Uterus (tissue), 3 donors: ENCODE measurements at regions not wholly inside any gene's neighbourhood (a gene's known extent, or its start where the extent isn't known, plus 50 kb on each side); places are given as distances from the start of the nearest gene placed in this dataset.

Experiments
- DNase-seq, 2 donors: peaks; one replicate each; pipeline ENCODE4 v3.0.0-alpha.2; 2019 to 2020
- H3K27ac ChIP-seq, 2 donors: fragments of 200-600 bp; sonication (generic); 1 replicate in 1 of 2; 2 replicates in 1 of 2; pipeline ENCODE4 v1.5.1; 2016 to 2018
- H3K27me3 ChIP-seq, 2 donors: fragments of 200-600 bp; sonication (generic); one replicate each; pipeline ENCODE4 v1.5.1; 2018 to 2019; ENCODE audit warnings: control low read depth in 1 of 2
- H3K36me3 ChIP-seq, 2 donors: fragments of 200-600 bp; sonication (generic); one replicate each; pipeline ENCODE4 v1.5.1; 2019; ENCODE audit warnings: control low read depth in 1 of 2
- H3K4me1 ChIP-seq, 2 donors: fragments of 200-600 bp; sonication (generic); one replicate each; pipeline ENCODE4 v1.5.1; 2018 to 2019; ENCODE audit warnings: control low read depth in 1 of 2
- H3K4me3 ChIP-seq, 2 donors: fragments of 200-600 bp; sonication (generic); 1 replicate in 1 of 2; 2 replicates in 1 of 2; pipeline ENCODE4 v1.5.1; 2018 to 2019; ENCODE audit warnings: mild to moderate bottlenecking in 1 of 2
- H3K9me3 ChIP-seq, 2 donors: fragments of 200-600 bp; sonication (generic); one replicate each; pipeline ENCODE4 v1.5.1; 2019; ENCODE audit warnings: control low read depth in 1 of 2
- CTCF ChIP-seq, 4 experiments: fragments of 200-600 bp in 2 of 4; fragments of 450-650 bp in 2 of 4; sonication (generic) in 2 of 4; IDR thresholded peaks; one replicate each; pipeline ENCODE4 v1.5.1; 2016 to 2019; ENCODE audit warnings: antibody characterized with exemption in 4 of 4, mild to moderate bottlenecking in 2 of 4, moderate library complexity in 1 of 4
- POLR2A ChIP-seq, 2 donors: fragments of 450-650 bp; IDR thresholded peaks; one replicate each; pipeline ENCODE4 v1.6.1; 2016; ENCODE audit warnings: antibody characterized with exemption in 2 of 2, mild to moderate bottlenecking in 1 of 2, moderate library complexity in 1 of 2
- intact Hi-C: fragments of 100-400 bp; cut with DNase I; formaldehyde crosslinking; loops from one replicate; pipeline ENCODE4 v1.15.1; 2023; ENCODE audit warnings: low total_unique reads
- donor health status: DM: yes; HTN: yes; CAD: no.

GRCh38 chr18:77433076-77433475, 183.4 kb downstream of the GALR1 start:
- no peaks in the 10 kb centered on the region for H3K27me3 ChIP-seq
- intact Hi-C loops, result no loop called here
- DNase-seq, result no peak
- no peak overlapping the region for H3K4me3 ChIP-seq
- no peaks in the 10 kb centered on the region for H3K36me3 ChIP-seq
- H3K27ac ChIP-seq, result no peak overlapping the region
- H3K9me3 ChIP-seq, result no peaks in the 10 kb centered on the region
- no peak for TF ChIP-seq CTCF (IDR thresholded peaks at IDR 0.05)
- H3K4me1 ChIP-seq, result no peaks in the 10 kb centered on the region

- H3K4me3 ChIP-seq, result no peak overlapping the region
- no peaks in the 10 kb centered on the region for H3K36me3 ChIP-seq
- no peaks in the 10 kb centered on the region for H3K9me3 ChIP-seq
- H3K27me3 ChIP-seq, result no peaks in the 10 kb centered on the region
- no peak for TF ChIP-seq CTCF (IDR thresholded peaks at IDR 0.05)
- TF ChIP-seq POLR2A (IDR thresholded peaks at IDR 0.05), result no peak
- intact Hi-C loops, result no loop called here
- DNase-seq, result no peak
- H3K27ac ChIP-seq, result no peak overlapping the region
- H3K4me1 ChIP-seq, result no peaks in the 10 kb centered on the region
These were observed 190.2 kb downstream of the GALR1 start for GRCh38 chr18:77439888-77440287.

GRCh38 chr18:77442393-77442792, 192.7 kb downstream of the GALR1 start:
- no peaks in the 10 kb centered on the region for H3K4me1 ChIP-seq
- H3K27me3 ChIP-seq, result no peaks in the 10 kb centered on the region
- DNase-seq, result no peak
- H3K9me3 ChIP-seq, result no peaks in the 10 kb centered on the region
- no peak overlapping the region for H3K4me3 ChIP-seq
- TF ChIP-seq CTCF (IDR thresholded peaks at IDR 0.05), result no peak
- TF ChIP-seq POLR2A (IDR thresholded peaks at IDR 0.05), result no peak
- no peak overlapping the region for H3K27ac ChIP-seq
- intact Hi-C loops, result no loop called here
- no peaks in the 10 kb centered on the region for H3K36me3 ChIP-seq

- no peaks in the 10 kb centered on the region for H3K36me3 ChIP-seq
- no peak overlapping the region for H3K4me3 ChIP-seq
- no peaks in the 10 kb centered on the region for H3K9me3 ChIP-seq
- intact Hi-C loops, result no loop called here
- no peaks in the 10 kb centered on the region for H3K4me1 ChIP-seq
- no peaks in the 10 kb centered on the region for H3K27me3 ChIP-seq
- DNase-seq, result no peak
- TF ChIP-seq POLR2A (IDR thresholded peaks at IDR 0.05) (no peak), CTCF (IDR thresholded peaks at IDR 0.05) (no peak)
- H3K27ac ChIP-seq, result no peak overlapping the region
These were observed 194.7 kb downstream of the GALR1 start for GRCh38 chr18:77444385-77444784.

GRCh38 chr18:77448046-77448445, 198.4 kb downstream of the GALR1 start:
- no peaks in the 10 kb centered on the region for H3K4me1 ChIP-seq
- no peaks in the 10 kb centered on the region for H3K9me3 ChIP-seq
- no peaks in the 10 kb centered on the region for H3K36me3 ChIP-seq
- intact Hi-C loops, result no loop called here
- H3K27me3 ChIP-seq, result no peaks in the 10 kb centered on the region
- no peak overlapping the region for H3K27ac ChIP-seq
- no peak overlapping the region for H3K4me3 ChIP-seq
- no peak for TF ChIP-seq CTCF (IDR thresholded peaks at IDR 0.05)
- no peak for TF ChIP-seq POLR2A (IDR thresholded peaks at IDR 0.05)
- no peak for DNase-seq
